Mesenchymal stem cell (in vitro differentiated cells and primary cell): ENCODE measurements at regions not wholly inside any gene's neighbourhood (a gene's known extent, or its start where the extent isn't known, plus 50 kb on each side); places are given as distances from the start of the nearest gene placed in this dataset.

Source experiments
- DNase-seq: peaks from one replicate; pipeline ENCODE4 v3.0.0-alpha.2; 2013
- H2AFZ ChIP-seq: one replicate; pipeline ENCODE4 v1.6.1; 2013; ENCODE audit warnings: low read depth, mild to moderate bottlenecking, control low read depth, inconsistent platforms, low read length, moderate library complexity
- H2AK5ac ChIP-seq: 2 replicates; pipeline ENCODE4 v1.6.1; 2013; ENCODE audit warnings: low read length, moderate library complexity, mild to moderate bottlenecking, inconsistent platforms; ENCODE audit not compliant: severe bottlenecking
- H2BK120ac ChIP-seq: one replicate; pipeline ENCODE4 v1.6.1; 2013; ENCODE audit warnings: low read depth, mild to moderate bottlenecking, inconsistent platforms, low read length, moderate library complexity
- H2BK12ac ChIP-seq, 2 experiments: one replicate each; pipeline ENCODE4 v1.6.1; 2013; ENCODE audit warnings: inconsistent platforms in 2 of 2, low read length in 2 of 2, mild to moderate bottlenecking in 2 of 2, moderate library complexity in 2 of 2, control low read depth in 1 of 2
- H2BK15ac ChIP-seq: one replicate; pipeline ENCODE4 v1.6.1; 2013; ENCODE audit warnings: mild to moderate bottlenecking, low read depth, inconsistent platforms; ENCODE audit not compliant: poor library complexity, severe bottlenecking
- H2BK5ac ChIP-seq: 2 replicates; pipeline ENCODE4 v1.6.1; 2013; ENCODE audit warnings: low read depth, mild to moderate bottlenecking, low read length, control low read depth, inconsistent platforms; ENCODE audit not compliant: poor library complexity, severe bottlenecking
- H3K14ac ChIP-seq, 2 experiments: one replicate each; pipeline ENCODE4 v1.6.1; 2013; ENCODE audit warnings: inconsistent platforms in 2 of 2, low read length in 2 of 2, control low read depth in 1 of 2, mild to moderate bottlenecking in 1 of 2, moderate library complexity in 1 of 2
- H3K18ac ChIP-seq, 2 experiments: one replicate each; pipeline ENCODE4 v1.6.1; 2013; ENCODE audit warnings: inconsistent platforms in 2 of 2, low read length in 2 of 2, control low read depth in 1 of 2, low read depth in 1 of 2, mild to moderate bottlenecking in 1 of 2
- H3K23ac ChIP-seq, 2 experiments: one replicate each; pipeline ENCODE4 v1.6.1; 2013; ENCODE audit warnings: inconsistent platforms in 2 of 2, low read length in 2 of 2, mild to moderate bottlenecking in 2 of 2, moderate library complexity in 2 of 2, control low read depth in 1 of 2
- H3K27ac ChIP-seq: 2 replicates; pipeline ENCODE4 v1.5.1; 2013; ENCODE audit warnings: mild to moderate bottlenecking, moderate library complexity, low read length, control low read depth, inconsistent platforms; ENCODE audit not compliant: poor library complexity, severe bottlenecking
- H3K27me3 ChIP-seq, 2 experiments: 2 replicates each; pipeline versions ENCODE4 v1.6.1 to v1.7.0; 2013; ENCODE audit warnings: low read length in 2 of 2, mild to moderate bottlenecking in 2 of 2, moderate library complexity in 2 of 2, control low read depth in 1 of 2, inconsistent platforms in 1 of 2; ENCODE audit not compliant: control insufficient read depth in 1 of 2, insufficient read depth in 1 of 2
- H3K36me3 ChIP-seq, 2 experiments: 2 replicates each; pipeline versions ENCODE4 v1.6.1 to v1.7.0; 2013; ENCODE audit warnings: low read length in 2 of 2, control low read depth in 1 of 2, inconsistent platforms in 1 of 2, low read depth in 1 of 2, mild to moderate bottlenecking in 1 of 2; ENCODE audit not compliant: insufficient read depth in 2 of 2, control insufficient read depth in 1 of 2
- H3K4ac ChIP-seq, 2 experiments: one replicate each; pipeline ENCODE4 v1.6.1; 2013; ENCODE audit warnings: inconsistent platforms in 2 of 2, low read length in 2 of 2, mild to moderate bottlenecking in 2 of 2, moderate library complexity in 2 of 2, control low read depth in 1 of 2, low read depth in 1 of 2
- H3K4me1 ChIP-seq: 2 replicates; pipeline ENCODE4 v1.6.1; 2013; ENCODE audit warnings: low read depth, low read length, control low read depth; ENCODE audit not compliant: control insufficient read depth, insufficient read depth
- H3K4me2 ChIP-seq: 2 replicates; pipeline ENCODE4 v1.6.1; 2013; ENCODE audit warnings: low read length, mild to moderate bottlenecking, inconsistent platforms; ENCODE audit not compliant: poor library complexity, severe bottlenecking
- H3K4me3 ChIP-seq, 2 experiments: 2 replicates each; pipeline versions ENCODE4 v1.5.1 to v1.7.0; 2013; ENCODE audit warnings: low read length in 2 of 2, mild to moderate bottlenecking in 2 of 2, control low read depth in 1 of 2, low read depth in 1 of 2; ENCODE audit not compliant: insufficient read depth in 1 of 2
- H3K79me1 ChIP-seq: replicated peaks from 2 replicates; pipeline ENCODE4 v1.6.1; 2013; ENCODE audit warnings: mild to moderate bottlenecking, control low read depth, low read length, inconsistent platforms; ENCODE audit not compliant: poor library complexity, severe bottlenecking
- H3K9ac ChIP-seq: 2 replicates; pipeline ENCODE4 v1.7.0; 2013; ENCODE audit warnings: mild to moderate bottlenecking, low read length, moderate library complexity
- H3K9me3 ChIP-seq: 2 replicates; pipeline ENCODE4 v1.7.0; 2013; ENCODE audit warnings: mild to moderate bottlenecking, low read length; ENCODE audit not compliant: control insufficient read depth
- H4K8ac ChIP-seq: one replicate; pipeline ENCODE4 v1.6.1; 2013; ENCODE audit warnings: inconsistent platforms, mild to moderate bottlenecking, low read length, moderate library complexity
- H4K91ac ChIP-seq: one replicate; pipeline ENCODE4 v1.6.1; 2013; ENCODE audit warnings: mild to moderate bottlenecking, low read length, inconsistent platforms
- WGBS: methylation state at CpG from one replicate; pipeline ENCODE4 v1.1.7; 2013; ENCODE audit warnings: mixed read lengths; 5-methylcytosine and 5-hydroxymethylcytosine counted together

GRCh38 chr13:95356916-95357315, 55.7 kb upstream of the ABCC4 start:
- no peak overlapping the region for H3K27ac ChIP-seq
- DNase-seq = no peak

GRCh38 chr13:95357875-95358274, 56.6 kb upstream of the ABCC4 start:
- no peak overlapping the region for H3K4me3 ChIP-seq
- H3K18ac ChIP-seq = no peak overlapping the region
- H3K9me3 ChIP-seq = no peaks in the 10 kb centered on the region
- no peaks in the 10 kb centered on the region for H3K4me1 ChIP-seq
- H3K27me3 ChIP-seq = peaks cover 0 to 11% of the 10 kb centered on the region in 2 experiments
- H3K14ac ChIP-seq = no peak overlapping the region
- 96% methylated on average over 3 of the region's 4 CpGs for WGBS
- H2AK5ac ChIP-seq = no peak overlapping the region
- H4K8ac ChIP-seq = no peak overlapping the region
- H3K79me1 ChIP-seq = no peaks in the 10 kb centered on the region
- H3K4me2 ChIP-seq = no peak overlapping the region
- peak overlapping the region in 1 of 2 experiments; percentile 60 for H3K4ac ChIP-seq
- H2BK120ac ChIP-seq = no peak overlapping the region
- no peak overlapping the region for H3K23ac ChIP-seq
- no peak for DNase-seq
- H4K91ac ChIP-seq = no peak overlapping the region
- H3K36me3 ChIP-seq = no peaks in the 10 kb centered on the region
- no peak overlapping the region for H2BK15ac ChIP-seq
- H3K27ac ChIP-seq = no peak overlapping the region
- H2AFZ ChIP-seq = no peak overlapping the region
- no peak overlapping the region for H2BK12ac ChIP-seq
- H2BK5ac ChIP-seq = no peak overlapping the region
- no peak overlapping the region for H3K9ac ChIP-seq

More at GRCh38 chr13:95356916-95357315, 55.7 kb upstream of the ABCC4 start:
- no peak overlapping the region for H2AK5ac ChIP-seq
- H3K18ac ChIP-seq = no peak overlapping the region
- peaks cover 0 to 8% of the 10 kb centered on the region in 2 experiments for H3K27me3 ChIP-seq
- H3K36me3 ChIP-seq = no peaks in the 10 kb centered on the region
- no peak overlapping the region for H3K14ac ChIP-seq
- H4K8ac ChIP-seq = no peak overlapping the region
- no peak overlapping the region for H3K4me3 ChIP-seq
- H3K9ac ChIP-seq = no peak overlapping the region
- H2BK120ac ChIP-seq = no peak overlapping the region
- no peak overlapping the region for H2BK5ac ChIP-seq
- WGBS = 98% methylated on average over 2 of the region's 2 CpGs
- H4K91ac ChIP-seq = no peak overlapping the region
- no peaks in the 10 kb centered on the region for H3K9me3 ChIP-seq
- no peak overlapping the region for H3K23ac ChIP-seq
- no peak overlapping the region for H3K4ac ChIP-seq
- H2BK12ac ChIP-seq = no peak overlapping the region
- H3K4me2 ChIP-seq = no peak overlapping the region
- H3K4me1 ChIP-seq = no peaks in the 10 kb centered on the region
- H3K79me1 ChIP-seq = no peaks in the 10 kb centered on the region
- H2BK15ac ChIP-seq = no peak overlapping the region
- H2AFZ ChIP-seq = no peak overlapping the region

GRCh38 chr13:95360052-95360451, 58.8 kb upstream of the ABCC4 start:
- no peak overlapping the region for H3K4ac ChIP-seq
- peak overlapping the region in 1 of 2 experiments; percentile 72 for H2BK12ac ChIP-seq
- no peaks in the 10 kb centered on the region for H3K9me3 ChIP-seq
- H2BK15ac ChIP-seq = no peak overlapping the region
- no peak overlapping the region for H3K9ac ChIP-seq
- H3K79me1 ChIP-seq = no peaks in the 10 kb centered on the region
- DNase-seq = no peak
- no peak overlapping the region for H2BK5ac ChIP-seq
- H2AK5ac ChIP-seq = no peak overlapping the region
- H3K36me3 ChIP-seq = no peaks in the 10 kb centered on the region
- no peak overlapping the region for H3K18ac ChIP-seq
- peaks cover 0 to 8% of the 10 kb centered on the region in 2 experiments for H3K27me3 ChIP-seq
- H3K14ac ChIP-seq = no peak overlapping the region
- no peak overlapping the region for H2BK120ac ChIP-seq
- 100% methylated on average over 1 of the region's 3 CpGs for WGBS
- H4K91ac ChIP-seq = no peak overlapping the region
- H3K27ac ChIP-seq = no peak overlapping the region
- H3K4me3 ChIP-seq = no peak overlapping the region
- H3K23ac ChIP-seq = no peak overlapping the region
- no peaks in the 10 kb centered on the region for H3K4me1 ChIP-seq
- H4K8ac ChIP-seq = no peak overlapping the region
- no peak overlapping the region for H2AFZ ChIP-seq
- no peak overlapping the region for H3K4me2 ChIP-seq

GRCh38 chr13:95360464-95361097, 59.3 kb upstream of the ABCC4 start:
- no peak overlapping the region for H3K4ac ChIP-seq
- no peaks in the 10 kb centered on the region for H3K9me3 ChIP-seq
- H3K23ac ChIP-seq = no peak overlapping the region
- no peak overlapping the region for H3K4me2 ChIP-seq
- no peak overlapping the region for H2BK5ac ChIP-seq
- H3K9ac ChIP-seq = no peak overlapping the region
- no peak overlapping the region for H2BK12ac ChIP-seq
- peak; percentile 51 for DNase-seq
- WGBS = 88% methylated on average over 9 of the region's 9 CpGs
- H3K14ac ChIP-seq = no peak overlapping the region
- H3K27me3 ChIP-seq = peaks cover 0 to 8% of the 10 kb centered on the region in 2 experiments
- H3K36me3 ChIP-seq = no peaks in the 10 kb centered on the region
- H4K8ac ChIP-seq = no peak overlapping the region
- H4K91ac ChIP-seq = no peak overlapping the region
- H3K4me1 ChIP-seq = no peaks in the 10 kb centered on the region
- no peaks in the 10 kb centered on the region for H3K79me1 ChIP-seq
- H2BK120ac ChIP-seq = no peak overlapping the region
- no peak overlapping the region for H2AFZ ChIP-seq
- H2AK5ac ChIP-seq = no peak overlapping the region
- no peak overlapping the region for H3K27ac ChIP-seq
- no peak overlapping the region for H3K18ac ChIP-seq
- H3K4me3 ChIP-seq = no peak overlapping the region
- H2BK15ac ChIP-seq = no peak overlapping the region
